ENCODE measurements at regions not wholly inside any gene's neighbourhood (a gene's known extent, or its start where the extent isn't known, plus 50 kb on each side); places are given as distances from the start of the nearest gene placed in this dataset.
"Not testable (repeated sequence)": the region's sequence is repeated elsewhere in the genome, so short reads cannot be mapped to it uniquely, and the experiment has no call there.

- Histone ChIP-seq H3K4me1 (no peaks in the 10 kb centered on the region), H3K27ac (no peak overlapping the region), H3K36me3 (ENCODE audit: low read depth, missing control alignments) (no peaks in the 10 kb centered on the region), H3K4me3 (no peak overlapping the region), H3K27me3 (no peaks in the 10 kb centered on the region), H3K9me3 (no peaks in the 10 kb centered on the region)
- DNase-seq, result no peak
- TF ChIP-seq CTCF (IDR thresholded peaks at IDR 0.05), result no peak
- no peak for TF ChIP-seq POLR2A (IDR thresholded peaks at IDR 0.05)
- intact Hi-C loops (cut with DNase I; ENCODE audit: low total_unique reads), result no loop called here
- WGBS, 2 donors, result 76 to 80% methylated on average over 9 of the region's 9 CpGs
These were observed 106.9 kb upstream of the ST8SIA4 start for GRCh38 chr5:101009758-101010519.

GRCh38 chr5:100992354-100992753 lies 89.3 kb upstream of the ST8SIA4 start:
- Histone ChIP-seq H3K9me3 (no peaks in the 10 kb centered on the region), H3K27me3 (no peaks in the 10 kb centered on the region), H3K4me1 (no peaks in the 10 kb centered on the region), H3K36me3 (ENCODE audit: low read depth, missing control alignments) (no peaks in the 10 kb centered on the region), H3K4me3 (no peak overlapping the region), H3K27ac (no peak overlapping the region)
- WGBS, 2 donors, result 73 to 92% methylated on average over 1 of the region's 1 CpG
- no peak for TF ChIP-seq CTCF (IDR thresholded peaks at IDR 0.05)
- no peak for TF ChIP-seq POLR2A (IDR thresholded peaks at IDR 0.05)
- intact Hi-C loops (cut with DNase I; ENCODE audit: low total_unique reads), result no loop called here
- no peak for DNase-seq

- H3K36me3 ChIP-seq (ENCODE audit: low read depth, missing control alignments); H3K4me1 ChIP-seq; H3K27ac ChIP-seq; H3K27me3 ChIP-seq; H3K9me3 ChIP-seq; DNase-seq; H3K4me3 ChIP-seq; intact Hi-C loops (cut with DNase I; ENCODE audit: low total_unique reads): not testable (repeated sequence)
- WGBS, 2 donors, result 73 to 88% methylated on average over 6 of the region's 6 CpGs
These were observed 80.5 kb upstream of the ST8SIA4 start for GRCh38 chr5:100983601-100984000.

GRCh38 chr5:100974082-100974481 lies 71.0 kb upstream of the ST8SIA4 start:
- 81 to 85% methylated on average over 3 of the region's 3 CpGs for WGBS, 2 donors
- intact Hi-C loops (cut with DNase I; ENCODE audit: low total_unique reads), result no loop called here
- Histone ChIP-seq H3K4me1 (no peaks in the 10 kb centered on the region), H3K27me3 (no peaks in the 10 kb centered on the region), H3K27ac (no peak overlapping the region), H3K4me3 (no peak overlapping the region), H3K9me3 (no peaks in the 10 kb centered on the region), H3K36me3 (ENCODE audit: low read depth, missing control alignments) (no peaks in the 10 kb centered on the region)
- TF ChIP-seq CTCF (IDR thresholded peaks at IDR 0.05), result no peak
- TF ChIP-seq POLR2A (IDR thresholded peaks at IDR 0.05), result no peak
- no peak for DNase-seq

- H3K4me1 ChIP-seq, result no peaks in the 10 kb centered on the region
- no peak overlapping the region for H3K27ac ChIP-seq
- DNase-seq, result no peak
- WGBS, 2 donors, result 80 to 87% methylated on average over 5 of the region's 5 CpGs
- TF ChIP-seq POLR2A (IDR thresholded peaks at IDR 0.05), result no peak
- no peak for TF ChIP-seq CTCF (IDR thresholded peaks at IDR 0.05)
- intact Hi-C loops (cut with DNase I; ENCODE audit: low total_unique reads), result no loop called here
- H3K4me3 ChIP-seq, result no peak overlapping the region
- no peaks in the 10 kb centered on the region for H3K27me3 ChIP-seq
- no peaks in the 10 kb centered on the region for H3K9me3 ChIP-seq
- H3K36me3 ChIP-seq (ENCODE audit: low read depth, missing control alignments), result no peaks in the 10 kb centered on the region
These were observed 67.7 kb upstream of the ST8SIA4 start for GRCh38 chr5:100970646-100971255.

Data from testis (tissue), 2 donors.